Tongue (tissue), 1 donor: ENCODE measurements at regions not wholly inside any gene's neighbourhood (a gene's known extent, or its start where the extent isn't known, plus 50 kb on each side); places are given as distances from the start of the nearest gene placed in this dataset.

Experiments
- DNase-seq: peaks from one replicate; pipeline ENCODE4 v3.0.0-alpha.2; 2015

- no peak for DNase-seq
Observed at GRCh38 chr10:104505521-104506042, 135.5 kb upstream of the SORCS3 start.

- peak; percentile 90 for DNase-seq
Observed at GRCh38 chr10:104509981-104510380, 131.1 kb upstream of the SORCS3 start.

- no peak for DNase-seq
Observed at GRCh38 chr10:104510644-104511043, 130.4 kb upstream of the SORCS3 start.

- no peak for DNase-seq
Observed at GRCh38 chr10:104512800-104513199, 128.3 kb upstream of the SORCS3 start.

GRCh38 chr10:104515678-104516199 is 125.4 kb upstream of the SORCS3 start:
- DNase-seq, result no peak

- no peak for DNase-seq
Observed at GRCh38 chr10:104516986-104517385, 124.1 kb upstream of the SORCS3 start.

GRCh38 chr10:104517946-104518345 is 123.1 kb upstream of the SORCS3 start:
- DNase-seq, result no peak

- DNase-seq, result no peak
Observed at GRCh38 chr10:104518891-104519290, 122.2 kb upstream of the SORCS3 start.

GRCh38 chr10:104520653-104521052 is 120.4 kb upstream of the SORCS3 start:
- DNase-seq, result no peak

- DNase-seq, result peak; percentile 63
Observed at GRCh38 chr10:104521901-104522694, 119.0 kb upstream of the SORCS3 start.

- no peak for DNase-seq
Observed at GRCh38 chr10:104526188-104526587, 114.9 kb upstream of the SORCS3 start.

- DNase-seq, result no peak
Observed at GRCh38 chr10:104527013-104527412, 114.1 kb upstream of the SORCS3 start.

- no peak for DNase-seq
Observed at GRCh38 chr10:104540181-104540580, 100.9 kb upstream of the SORCS3 start.

- DNase-seq, result no peak
Observed at GRCh38 chr10:104541820-104542219, 99.3 kb upstream of the SORCS3 start.

- DNase-seq, result no peak
Observed at GRCh38 chr10:104546336-104546735, 94.8 kb upstream of the SORCS3 start.

- DNase-seq, result no peak
Observed at GRCh38 chr10:104546756-104547155, 94.3 kb upstream of the SORCS3 start.

- peak; percentile 53 for DNase-seq
Observed at GRCh38 chr10:104548090-104548489, 93.0 kb upstream of the SORCS3 start.

GRCh38 chr10:104556831-104557230 is 84.3 kb upstream of the SORCS3 start:
- DNase-seq, result no peak

- no peak for DNase-seq
Observed at GRCh38 chr10:104557966-104558365, 83.1 kb upstream of the SORCS3 start.

GRCh38 chr10:104559935-104560334 is 81.2 kb upstream of the SORCS3 start:
- no peak for DNase-seq

- DNase-seq, result no peak
Observed at GRCh38 chr10:104563051-104563450, 78.0 kb upstream of the SORCS3 start.

GRCh38 chr10:104563548-104563947 is 77.5 kb upstream of the SORCS3 start:
- DNase-seq, result no peak

- DNase-seq, result no peak
Observed at GRCh38 chr10:104574427-104574826, 66.7 kb upstream of the SORCS3 start.

- no peak for DNase-seq
Observed at GRCh38 chr10:104574838-104575237, 66.3 kb upstream of the SORCS3 start.
